GM19455 (cell line): ENCODE measurements at regions not wholly inside any gene's neighbourhood (a gene's known extent, or its start where the extent isn't known, plus 50 kb on each side); places are given as distances from the start of the nearest gene placed in this dataset.

Experiments
- ATAC-seq: cut with Tn5 transposase; IDR thresholded peaks from one replicate; pipeline ENCODE4 v1.9.1; 2021; ENCODE audit not compliant: unreplicated experiment

- no peak for ATAC-seq
Observed at GRCh38 chr9:1201262-1201661, 151.1 kb downstream of the DMRT2 start.

- ATAC-seq, result no peak
Observed at GRCh38 chr9:1201901-1202300, 151.7 kb downstream of the DMRT2 start.

GRCh38 chr9:1202512-1203280 lies 152.5 kb downstream of the DMRT2 start:
- ATAC-seq, result no peak

- no peak for ATAC-seq
Observed at GRCh38 chr9:1207686-1208085, 157.5 kb downstream of the DMRT2 start.

GRCh38 chr9:1208157-1208556 lies 158.0 kb downstream of the DMRT2 start:
- ATAC-seq, result no peak

GRCh38 chr9:1210954-1211353 lies 160.8 kb downstream of the DMRT2 start:
- ATAC-seq, result no peak

GRCh38 chr9:1216532-1216931 lies 166.4 kb downstream of the DMRT2 start:
- no peak for ATAC-seq

GRCh38 chr9:1217076-1217475 lies 166.9 kb downstream of the DMRT2 start:
- no peak for ATAC-seq

- ATAC-seq, result no peak
Observed at GRCh38 chr9:1219284-1219683, 169.1 kb downstream of the DMRT2 start.

GRCh38 chr9:1221298-1221697 lies 171.1 kb downstream of the DMRT2 start:
- no peak for ATAC-seq

GRCh38 chr9:1222511-1222910 lies 172.4 kb downstream of the DMRT2 start:
- ATAC-seq, result no peak

GRCh38 chr9:1231998-1232919 lies 182.1 kb downstream of the DMRT2 start:
- ATAC-seq, result no peak

- no peak for ATAC-seq
Observed at GRCh38 chr9:1233568-1233967, 183.4 kb downstream of the DMRT2 start.

GRCh38 chr9:1235650-1236049 lies 185.5 kb downstream of the DMRT2 start:
- ATAC-seq, result no peak

- no peak for ATAC-seq
Observed at GRCh38 chr9:1236061-1236460, 185.9 kb downstream of the DMRT2 start.

GRCh38 chr9:1238407-1238806 lies 188.2 kb downstream of the DMRT2 start:
- no peak for ATAC-seq

GRCh38 chr9:1248743-1249142 lies 198.6 kb downstream of the DMRT2 start:
- no peak for ATAC-seq

- ATAC-seq, result no peak
Observed at GRCh38 chr9:1253064-1253979, 203.2 kb downstream of the DMRT2 start.

- ATAC-seq, result no peak
Observed at GRCh38 chr9:1254071-1254470, 203.9 kb downstream of the DMRT2 start.

GRCh38 chr9:1256178-1256577 lies 206.0 kb downstream of the DMRT2 start:
- no peak for ATAC-seq

- ATAC-seq, result no peak
Observed at GRCh38 chr9:1261266-1261665, 211.1 kb downstream of the DMRT2 start.
